OCI-LY3 (cell line): ENCODE measurements at regions not wholly inside any gene's neighbourhood (a gene's known extent, or its start where the extent isn't known, plus 50 kb on each side); places are given as distances from the start of the nearest gene placed in this dataset.
A peak's percentile ranks its signal among the peaks of the same experiment; 100 is the strongest.

Experiments used
- H2AFZ ChIP-seq: fragments of 200-600, 300-600 bp; shearing (Covaris generic); 2 replicates; pipeline ENCODE4 v1.6.0; 2014; ENCODE audit warnings: antibody characterized with exemption, low read depth, low read length
- H3K27ac ChIP-seq: fragments of 200-600, 300-600 bp; sonication (generic); 2 replicates; pipeline ENCODE4 v1.5.1; 2014; ENCODE audit warnings: mild to moderate bottlenecking, low read length, moderate library complexity, mixed read lengths
- H3K27me3 ChIP-seq: fragments of 200-600, 300-600 bp; sonication (generic); 2 replicates; pipeline ENCODE4 v1.6.1; 2014; ENCODE audit warnings: low read depth, low read length, mixed read lengths
- H3K36me3 ChIP-seq: fragments of 200-600, 300-600 bp; sonication (generic); replicated peaks from 2 replicates; pipeline ENCODE3; 2014; ENCODE audit warnings: low read depth, low read length, mixed read lengths
- H3K4me1 ChIP-seq: fragments of 300-600, 200-600 bp; sonication (generic); 2 replicates; pipeline ENCODE4 v1.6.1; 2014; ENCODE audit warnings: low read length, mixed read lengths
- H3K4me2 ChIP-seq: fragments of 200-600, 300-600 bp; sonication (generic); 2 replicates; pipeline ENCODE4 v1.6.1; 2014; ENCODE audit warnings: low read length, mixed read lengths
- H3K4me3 ChIP-seq: fragments of 300-600, 200-600 bp; sonication (generic); 2 replicates; pipeline ENCODE4 v1.5.1; 2014; ENCODE audit warnings: antibody characterized with exemption, mild to moderate bottlenecking, low read length, moderate library complexity
- H3K79me2 ChIP-seq: fragments of 300-600, 200-600 bp; shearing (Covaris generic); 2 replicates; pipeline ENCODE4 v1.6.1; 2014; ENCODE audit warnings: mild to moderate bottlenecking, low read length, mixed read lengths
- H3K9ac ChIP-seq: fragments of 300-600, 200-600 bp; shearing (Covaris generic); 2 replicates; pipeline ENCODE4 v1.6.0; 2014; ENCODE audit warnings: mild to moderate bottlenecking, low read length, moderate library complexity
- H3K9me3 ChIP-seq: fragments of 200-600, 300-600 bp; shearing (Covaris generic); 2 replicates; pipeline ENCODE4 v1.6.1; 2014; ENCODE audit warnings: low read length, mixed read lengths; ENCODE audit not compliant: insufficient read depth
- H4K20me1 ChIP-seq: fragments of 200-600, 300-600 bp; sonication (generic); 2 replicates; pipeline ENCODE4 v1.6.1; 2016; ENCODE audit warnings: low read length, mixed read lengths; ENCODE audit not compliant: insufficient read depth
- CTCF ChIP-seq: fragments of 200-600, 300-600 bp; sonication (generic); IDR thresholded peaks from 2 replicates; pipeline ENCODE4 v1.5.1; 2014; ENCODE audit warnings: antibody characterized with exemption, low read length, low read depth
- EZH2phosphoT487 ChIP-seq: fragments of 200-600 bp; shearing (Covaris generic); IDR thresholded peaks from 2 replicates; pipeline ENCODE4 v1.6.1; 2018; ENCODE audit warnings: antibody characterized with exemption, mixed run types, low read depth

- TF ChIP-seq CTCF (no peak), EZH2phosphoT487 (no peak)
Observed at GRCh38 chr3:187918081-187918644, 172.9 kb upstream of the BCL6 start.

GRCh38 chr3:187919048-187919447 lies 173.8 kb upstream of the BCL6 start:
- peak overlapping the region; percentile 57; the same call in 1 of the 2 replicates for H3K9ac ChIP-seq
- H2AFZ ChIP-seq, result no peak overlapping the region
- H3K4me2 ChIP-seq, result peak overlapping the region; percentile 91
- TF ChIP-seq EZH2phosphoT487 (peak; percentile 88), CTCF (no peak)
- no peaks in the 10 kb centered on the region for H3K79me2 ChIP-seq
- H3K4me1 ChIP-seq, result peaks cover 78% of the 10 kb centered on the region
- no peaks in the 10 kb centered on the region for H3K36me3 ChIP-seq
- H3K4me3 ChIP-seq, result peak overlapping the region; percentile 65
- peaks cover 5% of the 10 kb centered on the region; the same call in 1 of the 2 replicates for H3K9me3 ChIP-seq
- peaks cover 3% of the 10 kb centered on the region; the same call in 1 of the 2 replicates for H4K20me1 ChIP-seq
- peaks cover 68% of the 10 kb centered on the region for H3K27me3 ChIP-seq
- H3K27ac ChIP-seq, result peak overlapping the region; percentile 92

More at GRCh38 chr3:187918081-187918644, 172.9 kb upstream of the BCL6 start:
- H3K4me2 ChIP-seq, result peak overlapping the region; percentile 91
- H3K9ac ChIP-seq, result peak overlapping the region; percentile 20; the same call in 1 of the 2 replicates
- H3K27me3 ChIP-seq, result peaks cover 64% of the 10 kb centered on the region
- peaks cover 3% of the 10 kb centered on the region; the same call in 1 of the 2 replicates for H4K20me1 ChIP-seq
- H3K36me3 ChIP-seq, result no peaks in the 10 kb centered on the region
- H3K9me3 ChIP-seq, result peaks cover 4% of the 10 kb centered on the region; the same call in 1 of the 2 replicates
- no peak overlapping the region; the same call in 1 of the 2 replicates for H3K27ac ChIP-seq
- no peaks in the 10 kb centered on the region for H3K79me2 ChIP-seq
- H3K4me1 ChIP-seq, result peaks cover 75% of the 10 kb centered on the region
- H3K4me3 ChIP-seq, result peak overlapping the region; percentile 43; the same call in 1 of the 2 replicates
- H2AFZ ChIP-seq, result no peak overlapping the region

GRCh38 chr3:187919544-187919943 lies 174.3 kb upstream of the BCL6 start:
- Histone ChIP-seq H2AFZ (no peak overlapping the region), H3K9me3 (peaks cover 10% of the 10 kb centered on the region), H3K4me2 (peak overlapping the region; percentile 91), H3K79me2 (no peaks in the 10 kb centered on the region), H3K27ac (peak overlapping the region; percentile 92), H3K36me3 (peaks cover 3% of the 10 kb centered on the region), H4K20me1 (peaks cover 3% of the 10 kb centered on the region; the same call in 1 of the 2 replicates), H3K4me1 (peaks cover 78% of the 10 kb centered on the region), H3K9ac (peak overlapping the region; percentile 57; the same call in 1 of the 2 replicates), H3K27me3 (peaks cover 71% of the 10 kb centered on the region), H3K4me3 (peak overlapping the region; percentile 65)
- TF ChIP-seq EZH2phosphoT487, result peak; percentile 48; the same call in 1 of the 2 replicates
- TF ChIP-seq CTCF, result no peak

- H3K27me3 ChIP-seq, result peaks cover 72% of the 10 kb centered on the region
- peak overlapping the region; percentile 65 for H3K4me3 ChIP-seq
- H3K79me2 ChIP-seq, result no peaks in the 10 kb centered on the region
- peak overlapping the region; percentile 91 for H3K4me2 ChIP-seq
- peak overlapping the region; percentile 92 for H3K27ac ChIP-seq
- H3K9me3 ChIP-seq, result peaks cover 15% of the 10 kb centered on the region
- H4K20me1 ChIP-seq, result peaks cover 3% of the 10 kb centered on the region; the same call in 1 of the 2 replicates
- H3K36me3 ChIP-seq, result peaks cover 8% of the 10 kb centered on the region
- peak overlapping the region; percentile 22 for H3K9ac ChIP-seq
- no peak for TF ChIP-seq CTCF
- TF ChIP-seq EZH2phosphoT487, result no peak
- peaks cover 74% of the 10 kb centered on the region for H3K4me1 ChIP-seq
- H2AFZ ChIP-seq, result no peak overlapping the region
Observed at GRCh38 chr3:187920030-187920429, 174.8 kb upstream of the BCL6 start.
